Endodermal cell (in vitro differentiated cells): ENCODE measurements at regions not wholly inside any gene's neighbourhood (a gene's known extent, or its start where the extent isn't known, plus 50 kb on each side); places are given as distances from the start of the nearest gene placed in this dataset.

Experiments used
- DNase-seq: peaks from one replicate; pipeline ENCODE4 v3.0.0-alpha.2; 2017
- H3K27ac ChIP-seq: 2 replicates; pipeline ENCODE4 v1.5.1; 2013; ENCODE audit warnings: mild to moderate bottlenecking, low read depth, low read length, moderate library complexity
- H3K27me3 ChIP-seq: 2 replicates; pipeline ENCODE4 v1.6.1; 2013; ENCODE audit warnings: mild to moderate bottlenecking, low read length, moderate library complexity; ENCODE audit not compliant: insufficient read depth, control insufficient read depth, poor library complexity, severe bottlenecking
- H3K36me3 ChIP-seq: 2 replicates; pipeline ENCODE4 v1.7.0; 2013; ENCODE audit warnings: mild to moderate bottlenecking, low read length, moderate library complexity; ENCODE audit not compliant: control insufficient read depth, insufficient read depth
- H3K4me1 ChIP-seq: one replicate; pipeline ENCODE4 v1.7.0; 2013; ENCODE audit warnings: low read length; ENCODE audit not compliant: control insufficient read depth, insufficient read depth
- H3K4me3 ChIP-seq: 2 replicates; pipeline ENCODE4 v1.5.1; 2013; ENCODE audit warnings: mild to moderate bottlenecking, low read length, moderate library complexity
- H3K9ac ChIP-seq: 2 replicates; pipeline ENCODE4 v1.6.1; 2013; ENCODE audit warnings: mild to moderate bottlenecking, low read length, moderate library complexity; ENCODE audit not compliant: poor library complexity, severe bottlenecking; ENCODE audit errors: extremely low read depth
- H3K9me3 ChIP-seq: 2 replicates; pipeline ENCODE4 v1.6.1; 2013; ENCODE audit warnings: mild to moderate bottlenecking, low read length, moderate library complexity; ENCODE audit not compliant: control insufficient read depth
- H3K27ac Mint-ChIP-seq: 2 replicates; pipeline ENCODE4 v1.8.0; 2020; ENCODE audit warnings: mixed read lengths
- H3K27me3 Mint-ChIP-seq: 2 replicates; pipeline ENCODE4 v1.8.0; 2021; ENCODE audit warnings: mild to moderate bottlenecking, mixed read lengths; ENCODE audit not compliant: insufficient read depth
- H3K36me3 Mint-ChIP-seq: 2 replicates; pipeline ENCODE4 v1.8.0; 2020; ENCODE audit warnings: low read depth, mixed read lengths
- H3K4me1 Mint-ChIP-seq: 2 replicates; pipeline ENCODE4 v1.8.0; 2020; ENCODE audit warnings: mixed read lengths
- H3K4me3 Mint-ChIP-seq: 2 replicates; pipeline ENCODE4 v1.8.0; 2020; ENCODE audit warnings: mild to moderate bottlenecking, moderate library complexity, mixed read lengths
- H3K9me3 Mint-ChIP-seq: 2 replicates; pipeline ENCODE4 v1.8.0; 2020; ENCODE audit warnings: mild to moderate bottlenecking, mixed read lengths
- WGBS, 2 experiments: methylation state at CpG; one replicate each; pipeline versions ENCODE4 v1.1.5 to v1.1.7; 2013; ENCODE audit warnings: missing lambda C conversion rate in 2 of 2, mixed read lengths in 1 of 2; ENCODE audit not compliant: insufficient coverage in 1 of 2, insufficient read length in 1 of 2; 5-methylcytosine and 5-hydroxymethylcytosine counted together
- TF ChIP-seq, protein P1 (sequence below): fragments of 200-600 bp; sonication (generic); conservative IDR thresholded peaks from 2 replicates; pipeline ENCODE4 v1.5.0; 2021; ENCODE audit warnings: antibody characterized with exemption, mild to moderate bottlenecking

- Histone ChIP-seq H3K4me3 (no peak overlapping the region), H3K9me3 (peaks cover 5% of the 10 kb centered on the region), H3K4me1 (no peaks in the 10 kb centered on the region), H3K9ac (no peak overlapping the region), H3K36me3 (no peaks in the 10 kb centered on the region), H3K27me3 (no peaks in the 10 kb centered on the region), H3K27ac (no peak overlapping the region)
- peaks cover 3% of the 10 kb centered on the region for H3K9me3 Mint-ChIP-seq
- 80 to 100% methylated on average over 1 of the region's 1 CpG for WGBS, 2 experiments
- no peak overlapping the region for H3K4me3 Mint-ChIP-seq
- H3K27me3 Mint-ChIP-seq: peaks cover 6% of the 10 kb centered on the region
- H3K4me1 Mint-ChIP-seq: no peaks in the 10 kb centered on the region
- no peak for DNase-seq
- TF ChIP-seq, protein P1, sequence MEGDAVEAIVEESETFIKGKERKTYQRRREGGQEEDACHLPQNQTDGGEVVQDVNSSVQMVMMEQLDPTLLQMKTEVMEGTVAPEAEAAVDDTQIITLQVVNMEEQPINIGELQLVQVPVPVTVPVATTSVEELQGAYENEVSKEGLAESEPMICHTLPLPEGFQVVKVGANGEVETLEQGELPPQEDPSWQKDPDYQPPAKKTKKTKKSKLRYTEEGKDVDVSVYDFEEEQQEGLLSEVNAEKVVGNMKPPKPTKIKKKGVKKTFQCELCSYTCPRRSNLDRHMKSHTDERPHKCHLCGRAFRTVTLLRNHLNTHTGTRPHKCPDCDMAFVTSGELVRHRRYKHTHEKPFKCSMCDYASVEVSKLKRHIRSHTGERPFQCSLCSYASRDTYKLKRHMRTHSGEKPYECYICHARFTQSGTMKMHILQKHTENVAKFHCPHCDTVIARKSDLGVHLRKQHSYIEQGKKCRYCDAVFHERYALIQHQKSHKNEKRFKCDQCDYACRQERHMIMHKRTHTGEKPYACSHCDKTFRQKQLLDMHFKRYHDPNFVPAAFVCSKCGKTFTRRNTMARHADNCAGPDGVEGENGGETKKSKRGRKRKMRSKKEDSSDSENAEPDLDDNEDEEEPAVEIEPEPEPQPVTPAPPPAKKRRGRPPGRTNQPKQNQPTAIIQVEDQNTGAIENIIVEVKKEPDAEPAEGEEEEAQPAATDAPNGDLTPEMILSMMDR: no peak
- H3K27ac Mint-ChIP-seq: no peak overlapping the region
- H3K36me3 Mint-ChIP-seq: no peaks in the 10 kb centered on the region
Measured at GRCh38 chr1:238658763-238659162, 727.6 kb upstream of the CHRM3 start.

GRCh38 chr1:238653693-238654321 lies 732.6 kb upstream of the CHRM3 start:
- DNase-seq: no peak
- H3K4me1 ChIP-seq: peaks cover 4% of the 10 kb centered on the region
- H3K27ac ChIP-seq: no peak overlapping the region
- 83 to 100% methylated on average over 1 to 4 of the region's 4 CpGs for WGBS, 2 experiments
- H3K9me3 ChIP-seq: peaks cover 9% of the 10 kb centered on the region
- no peaks in the 10 kb centered on the region for H3K4me1 Mint-ChIP-seq
- no peak overlapping the region for H3K4me3 ChIP-seq
- H3K27ac Mint-ChIP-seq: no peak overlapping the region
- no peak overlapping the region for H3K9ac ChIP-seq
- peaks cover under 1% of the 10 kb centered on the region for H3K9me3 Mint-ChIP-seq
- H3K27me3 ChIP-seq: no peaks in the 10 kb centered on the region
- no peaks in the 10 kb centered on the region for H3K36me3 Mint-ChIP-seq
- H3K4me3 Mint-ChIP-seq: no peak overlapping the region
- H3K36me3 ChIP-seq: no peaks in the 10 kb centered on the region
- H3K27me3 Mint-ChIP-seq: no peaks in the 10 kb centered on the region
- TF ChIP-seq, protein P1: no peak

DNA sequence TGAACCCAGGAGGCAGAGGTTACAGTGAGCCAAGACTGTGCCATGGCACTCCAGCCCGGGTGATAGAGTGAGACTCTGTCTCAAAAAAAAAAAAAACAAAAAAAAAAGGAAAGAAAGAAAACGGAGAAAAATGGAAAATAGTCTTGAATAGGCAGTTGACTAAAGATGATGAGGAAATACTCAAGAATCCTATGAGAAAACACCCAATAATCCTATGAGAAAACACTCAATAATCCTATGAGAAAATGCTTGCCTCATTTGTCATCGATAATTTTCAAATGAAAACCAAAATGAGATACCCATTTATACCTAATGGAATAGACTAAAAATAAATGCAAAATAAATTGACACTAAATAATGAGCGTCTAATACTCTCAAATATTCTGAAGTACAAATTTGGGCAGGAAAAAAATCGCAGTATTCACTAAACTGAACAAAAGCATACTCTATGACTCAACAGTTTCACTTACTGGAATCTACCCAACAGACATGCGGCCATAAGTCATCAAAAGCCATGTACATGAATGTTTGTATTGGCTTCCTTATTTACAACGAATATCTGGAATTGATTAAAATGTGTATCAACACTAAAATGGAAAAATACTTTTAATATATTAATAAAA lies 733.9 kb upstream of the CHRM3 start:
- Histone ChIP-seq H3K4me3 (no peak overlapping the region), H3K27me3 (no peaks in the 10 kb centered on the region), H3K9me3 (peaks cover 4% of the 10 kb centered on the region), H3K4me1 (peaks cover 13% of the 10 kb centered on the region), H3K9ac (no peak overlapping the region), H3K27ac (no peak overlapping the region), H3K36me3 (no peaks in the 10 kb centered on the region)
- no peak for DNase-seq
- H3K36me3 Mint-ChIP-seq: no peaks in the 10 kb centered on the region
- no peaks in the 10 kb centered on the region for H3K27me3 Mint-ChIP-seq
- H3K9me3 Mint-ChIP-seq: no peaks in the 10 kb centered on the region
- TF ChIP-seq, protein P1: no peak
- 88 to 94% methylated on average over 2 to 5 of the region's 7 CpGs for WGBS, 2 experiments
- H3K4me1 Mint-ChIP-seq: peaks cover 10% of the 10 kb centered on the region
- H3K4me3 Mint-ChIP-seq: no peak overlapping the region
- H3K27ac Mint-ChIP-seq: no peak overlapping the region
